ENCODE measurements at regions not wholly inside any gene's neighbourhood (a gene's known extent, or its start where the extent isn't known, plus 50 kb on each side); places are given as distances from the start of the nearest gene placed in this dataset.

DNA sequence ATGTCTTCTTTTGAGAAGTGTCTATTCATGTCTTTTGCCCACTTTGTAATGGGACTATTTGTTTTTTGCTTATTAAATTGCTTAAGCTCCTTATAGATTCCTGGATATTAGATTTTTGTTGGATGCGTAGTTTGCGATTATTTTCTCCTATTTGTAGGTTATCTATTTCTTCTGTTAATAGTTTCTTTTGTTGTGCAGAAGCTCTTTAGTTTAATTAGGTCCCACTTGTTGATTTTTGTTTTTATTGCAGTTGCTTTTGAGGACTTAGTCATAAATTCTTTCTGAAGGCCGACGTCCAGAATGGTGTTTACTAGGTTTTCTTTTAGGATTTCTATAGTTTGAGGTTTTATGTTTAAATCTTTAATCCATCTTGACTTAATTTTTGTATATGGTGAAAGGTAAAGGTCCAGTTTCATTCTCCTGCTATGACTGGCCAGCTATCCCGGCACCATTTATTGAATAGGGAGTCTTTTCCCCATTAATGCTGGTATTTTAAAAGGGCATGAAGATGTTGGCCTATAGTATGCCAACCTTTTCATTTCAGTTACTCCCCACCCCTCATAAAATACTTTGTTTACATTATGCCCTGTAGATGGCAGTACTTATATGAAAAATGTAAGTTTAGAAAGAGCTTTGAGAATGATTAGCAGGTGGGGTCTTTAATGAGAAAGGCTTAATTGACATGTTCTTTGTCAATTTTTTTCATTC is 62.9 kb upstream of the PSMA6 start:
- Mint-ChIP-seq H3K27me3 (ENCODE audit: low read depth) (no peaks in the 10 kb centered on the region), H3K27ac (no peak overlapping the region)
- ATAC-seq (replicated peaks in 1 of 2) = peak; percentile 52 to 56

DNA sequence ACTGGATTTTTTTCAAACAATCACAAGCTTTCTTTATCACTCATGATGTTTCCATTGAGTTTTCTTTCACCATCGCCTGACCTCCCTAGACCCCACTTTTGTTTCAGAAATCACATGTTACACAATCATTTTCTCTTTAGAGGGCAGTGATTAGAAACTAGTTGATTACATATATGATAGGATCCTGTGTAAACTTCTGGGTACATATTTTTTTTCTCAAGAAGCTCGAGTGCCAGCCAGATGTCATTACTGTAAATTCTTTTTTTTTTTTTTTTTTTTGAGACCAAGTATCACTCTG is 62.4 kb upstream of the PSMA6 start:
- Mint-ChIP-seq H3K9me3 (no peaks in the 10 kb centered on the region), H3K36me3 (ENCODE audit: insufficient read depth in 2 of 2) (peaks cover 0 to 2% of the 10 kb centered on the region in 2 donors), H3K4me1 (ENCODE audit: low read depth) (peaks cover 33% of the 10 kb centered on the region), H3K27ac (peak overlapping the region; percentile 72), H3K27me3 (ENCODE audit: low read depth) (no peaks in the 10 kb centered on the region), H3K4me3 (peak overlapping the region in 1 of 2 donors; percentile 23)
- peak; percentile 11 to 45 for ATAC-seq (replicated peaks in 1 of 2)
- no peak for DNase-seq

More for the DNA sequence above, 62.9 kb upstream of the PSMA6 start:
- Mint-ChIP-seq H3K9me3 (no peaks in the 10 kb centered on the region), H3K36me3 (ENCODE audit: insufficient read depth in 2 of 2) (peaks cover 0 to 2% of the 10 kb centered on the region in 2 donors), H3K4me1 (ENCODE audit: low read depth) (peaks cover 34% of the 10 kb centered on the region), H3K4me3 (peak overlapping the region in 1 of 2 donors; percentile 23)
- DNase-seq = no peak

GRCh38 chr14:35231207-35231760 is 60.9 kb upstream of the PSMA6 start:
- ATAC-seq (replicated peaks in 1 of 2) = no peak
- H3K27me3 Mint-ChIP-seq (ENCODE audit: low read depth) = no peaks in the 10 kb centered on the region

GRCh38 chr14:35234012-35234805 is 58.0 kb upstream of the PSMA6 start:
- peaks cover 28% of the 10 kb centered on the region for H3K4me1 Mint-ChIP-seq (ENCODE audit: low read depth)
- H3K9me3 Mint-ChIP-seq = no peaks in the 10 kb centered on the region
- ATAC-seq (replicated peaks in 1 of 2) = no peak
- H3K36me3 Mint-ChIP-seq (ENCODE audit: insufficient read depth in 2 of 2) = peaks cover 0 to 2% of the 10 kb centered on the region in 2 donors
- H3K27me3 Mint-ChIP-seq (ENCODE audit: low read depth) = no peaks in the 10 kb centered on the region
- no peak overlapping the region for H3K27ac Mint-ChIP-seq
- no peak overlapping the region for H3K4me3 Mint-ChIP-seq
- no peak for DNase-seq

More at GRCh38 chr14:35231207-35231760, 60.9 kb upstream of the PSMA6 start:
- Mint-ChIP-seq H3K4me1 (ENCODE audit: low read depth) (peaks cover 30% of the 10 kb centered on the region), H3K27ac (peak overlapping the region; percentile 30), H3K4me3 (no peak overlapping the region), H3K36me3 (ENCODE audit: insufficient read depth in 2 of 2) (peaks cover 0 to 2% of the 10 kb centered on the region in 2 donors), H3K9me3 (no peaks in the 10 kb centered on the region)
- no peak for DNase-seq

- H3K27ac Mint-ChIP-seq = no peak overlapping the region
- DNase-seq (no peak), ATAC-seq (replicated peaks in 1 of 2) (no peak)
- H3K27me3 Mint-ChIP-seq (ENCODE audit: low read depth) = no peaks in the 10 kb centered on the region
- H3K36me3 Mint-ChIP-seq (ENCODE audit: insufficient read depth in 2 of 2) = peaks cover 0 to 5% of the 10 kb centered on the region in 2 donors
- H3K4me1 Mint-ChIP-seq (ENCODE audit: low read depth) = peaks cover 11% of the 10 kb centered on the region
- no peak overlapping the region for H3K4me3 Mint-ChIP-seq
- no peaks in the 10 kb centered on the region for H3K9me3 Mint-ChIP-seq
Observed at GRCh38 chr14:35235840-35236239, 56.3 kb upstream of the PSMA6 start.

- ATAC-seq (replicated peaks in 1 of 2) (no peak), DNase-seq (no peak)
- no peaks in the 10 kb centered on the region for H3K27me3 Mint-ChIP-seq (ENCODE audit: low read depth)
- H3K9me3 Mint-ChIP-seq = no peaks in the 10 kb centered on the region
- H3K4me1 Mint-ChIP-seq (ENCODE audit: low read depth) = peaks cover 2% of the 10 kb centered on the region
- H3K36me3 Mint-ChIP-seq (ENCODE audit: insufficient read depth in 2 of 2) = peaks cover 0 to 5% of the 10 kb centered on the region in 2 donors
- no peak overlapping the region for H3K27ac Mint-ChIP-seq
- no peak overlapping the region for H3K4me3 Mint-ChIP-seq
Observed at GRCh38 chr14:35236806-35237205, 55.4 kb upstream of the PSMA6 start.

GRCh38 chr14:35240231-35240630 is 52.0 kb upstream of the PSMA6 start:
- Mint-ChIP-seq H3K36me3 (ENCODE audit: insufficient read depth in 2 of 2) (peaks cover 0 to 2% of the 10 kb centered on the region in 2 donors), H3K4me3 (no peak overlapping the region), H3K9me3 (no peaks in the 10 kb centered on the region), H3K4me1 (ENCODE audit: low read depth) (no peaks in the 10 kb centered on the region), H3K27ac (no peak overlapping the region), H3K27me3 (ENCODE audit: low read depth) (no peaks in the 10 kb centered on the region)
- DNase-seq (no peak), ATAC-seq (replicated peaks in 1 of 2) (no peak)

Measured in activated T-cell treated with anti-CD3 and anti-CD28 coated beads, Interleukin-2, amount 50 U/mL, for 72 hours (primary cell).